ENCODE measurements at regions not wholly inside any gene's neighbourhood (a gene's known extent, or its start where the extent isn't known, plus 50 kb on each side); places are given as distances from the start of the nearest gene placed in this dataset.

GRCh38 chr11:13127161-13127560 is 118.0 kb downstream of the RASSF10 start:
- TF ChIP-seq, protein P1, sequence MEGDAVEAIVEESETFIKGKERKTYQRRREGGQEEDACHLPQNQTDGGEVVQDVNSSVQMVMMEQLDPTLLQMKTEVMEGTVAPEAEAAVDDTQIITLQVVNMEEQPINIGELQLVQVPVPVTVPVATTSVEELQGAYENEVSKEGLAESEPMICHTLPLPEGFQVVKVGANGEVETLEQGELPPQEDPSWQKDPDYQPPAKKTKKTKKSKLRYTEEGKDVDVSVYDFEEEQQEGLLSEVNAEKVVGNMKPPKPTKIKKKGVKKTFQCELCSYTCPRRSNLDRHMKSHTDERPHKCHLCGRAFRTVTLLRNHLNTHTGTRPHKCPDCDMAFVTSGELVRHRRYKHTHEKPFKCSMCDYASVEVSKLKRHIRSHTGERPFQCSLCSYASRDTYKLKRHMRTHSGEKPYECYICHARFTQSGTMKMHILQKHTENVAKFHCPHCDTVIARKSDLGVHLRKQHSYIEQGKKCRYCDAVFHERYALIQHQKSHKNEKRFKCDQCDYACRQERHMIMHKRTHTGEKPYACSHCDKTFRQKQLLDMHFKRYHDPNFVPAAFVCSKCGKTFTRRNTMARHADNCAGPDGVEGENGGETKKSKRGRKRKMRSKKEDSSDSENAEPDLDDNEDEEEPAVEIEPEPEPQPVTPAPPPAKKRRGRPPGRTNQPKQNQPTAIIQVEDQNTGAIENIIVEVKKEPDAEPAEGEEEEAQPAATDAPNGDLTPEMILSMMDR (IDR thresholded peaks at IDR 0.05; ENCODE audit: low read depth, low read length) = no peak
- no peak for DNase-seq (ENCODE audit: low read depth in 2 of 2)
- no peak overlapping the region for H3K4me3 ChIP-seq (replicated peaks in 1 of 2; ENCODE audit: low read depth in 2 of 2, low read length in 2 of 2)

DNA sequence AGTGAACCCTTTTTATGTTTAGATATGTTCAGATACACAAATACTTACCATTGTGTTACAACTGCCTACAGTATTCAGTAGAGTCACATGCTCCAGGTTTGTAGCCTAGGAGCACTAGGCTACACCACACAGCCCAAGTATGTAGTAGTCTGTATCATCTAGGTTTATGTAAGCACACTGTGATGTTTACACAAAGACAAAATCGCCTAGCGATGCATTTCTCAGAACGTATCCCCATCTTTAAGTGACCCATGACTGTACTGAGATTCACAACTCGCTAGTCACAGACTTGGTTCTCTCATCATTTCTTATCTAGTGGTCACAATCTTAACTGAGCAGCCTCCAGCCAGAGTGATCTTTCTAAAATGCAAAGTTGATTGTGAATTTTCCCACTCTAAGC is 119.2 kb downstream of the RASSF10 start:
- TF ChIP-seq, protein P1 (IDR thresholded peaks at IDR 0.05; ENCODE audit: low read depth, low read length) = no peak
- no peak overlapping the region for H3K4me3 ChIP-seq (replicated peaks in 1 of 2; ENCODE audit: low read depth in 2 of 2, low read length in 2 of 2)
- no peak for DNase-seq (ENCODE audit: low read depth in 2 of 2)

DNA sequence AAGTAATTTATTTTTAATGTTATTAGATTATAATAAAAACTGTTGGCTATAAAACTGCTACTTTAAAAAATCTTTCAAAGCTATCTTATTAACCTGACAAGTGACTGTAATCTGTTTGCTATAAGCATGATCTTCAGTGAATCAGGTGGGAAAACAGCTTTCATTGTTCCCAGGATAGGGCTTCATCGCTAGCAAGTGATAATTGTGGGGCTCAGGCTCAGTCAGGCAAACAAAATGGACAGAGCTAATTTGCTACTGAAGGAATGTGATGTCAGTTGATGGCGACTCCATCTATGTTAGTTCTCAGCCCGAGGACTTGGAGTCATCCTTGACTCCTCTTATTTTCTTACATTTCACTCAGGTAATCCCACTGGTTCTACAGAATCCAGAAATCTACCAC is 125.0 kb downstream of the RASSF10 start:
- H3K4me3 ChIP-seq (replicated peaks in 1 of 2; ENCODE audit: low read depth in 2 of 2, low read length in 2 of 2) = no peak overlapping the region
- no peak for DNase-seq (ENCODE audit: low read depth in 2 of 2)
- TF ChIP-seq, protein P1 (IDR thresholded peaks at IDR 0.05; ENCODE audit: low read depth, low read length) = no peak

DNA sequence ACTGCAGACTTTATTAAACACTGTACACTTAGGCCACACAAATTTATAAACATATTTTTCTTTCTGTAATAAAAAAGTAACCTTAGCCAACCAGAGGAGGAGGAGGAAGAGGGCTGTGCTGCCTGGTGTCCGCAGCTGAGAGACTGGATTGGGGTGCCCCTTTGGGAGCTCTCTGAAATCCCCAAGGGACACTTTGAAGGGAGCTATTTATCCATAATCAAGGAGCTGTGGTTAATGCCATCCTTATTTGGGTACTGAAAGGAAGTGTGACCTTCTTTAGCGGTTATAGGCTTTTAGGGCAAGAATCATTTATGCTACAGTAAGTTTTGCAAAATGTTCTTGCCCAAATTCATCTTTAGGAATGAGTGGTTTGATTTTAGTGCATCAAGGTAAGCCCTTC is 125.8 kb downstream of the RASSF10 start:
- DNase-seq (ENCODE audit: low read depth in 2 of 2) = no peak
- H3K4me3 ChIP-seq (replicated peaks in 1 of 2; ENCODE audit: low read depth in 2 of 2, low read length in 2 of 2) = no peak overlapping the region
- TF ChIP-seq, protein P1 (IDR thresholded peaks at IDR 0.05; ENCODE audit: low read depth, low read length) = no peak

- TF ChIP-seq, protein P1 (IDR thresholded peaks at IDR 0.05; ENCODE audit: low read depth, low read length) = no peak
- H3K4me3 ChIP-seq (replicated peaks in 1 of 2; ENCODE audit: low read depth in 2 of 2, low read length in 2 of 2) = no peak overlapping the region
- peak; percentile 25 to 73 for DNase-seq (ENCODE audit: low read depth in 2 of 2)
These were observed 126.5 kb downstream of the RASSF10 start for GRCh38 chr11:13135385-13136271.

- no peak for DNase-seq (ENCODE audit: low read depth in 2 of 2)
- TF ChIP-seq, protein P1 (IDR thresholded peaks at IDR 0.05; ENCODE audit: low read depth, low read length) = no peak
These were observed 127.1 kb downstream of the RASSF10 start for GRCh38 chr11:13136272-13136596.

More at GRCh38 chr11:13136272-13136596, 127.1 kb downstream of the RASSF10 start:
- no peak overlapping the region for H3K4me3 ChIP-seq (replicated peaks in 1 of 2; ENCODE audit: low read depth in 2 of 2, low read length in 2 of 2)
